H1 (cell line): ENCODE measurements at regions not wholly inside any gene's neighbourhood (a gene's known extent, or its start where the extent isn't known, plus 50 kb on each side); places are given as distances from the start of the nearest gene placed in this dataset.

ENCODE experiments used
- CTCF ChIA-PET: fragments of 300-600 bp; sonication (Branson Sonifier 250); formaldehyde crosslinking; loops from one replicate; lab custom pipeline; 2021; ENCODE audit not compliant: partially characterized antibody; lab: Charles Lee
- POLR2A ChIA-PET: fragments of 300-600 bp; sonication (Branson Sonifier 250); formaldehyde crosslinking; loops from one replicate; lab custom pipeline; 2021; ENCODE audit warnings: inconsistent platforms; ENCODE audit not compliant: partially characterized antibody; lab: Charles Lee
- DNase-seq, 2 experiments: peaks; one replicate each; pipeline versions ENCODE4 v3.0.0 to v3.0.0-alpha.2; 2010 to 2022; ENCODE audit warnings: low spot score in 2 of 2, low read depth in 1 of 2, mixed read lengths in 1 of 2
- FAIRE-seq: peaks from 2 replicates; lab custom pipeline; 2011; peaks lifted over from hg19 to GRCh38; lab: Jason Lieb, UNC
- H2AFZ ChIP-seq: 2 replicates; pipeline ENCODE4 v1.8.1; 2012; ENCODE audit warnings: low read length, inconsistent platforms
- H2AK5ac ChIP-seq: 2 replicates; pipeline ENCODE4 v1.6.1; 2013; ENCODE audit warnings: low read depth, low read length
- H2BK120ac ChIP-seq: replicated peaks from 2 replicates; pipeline ENCODE3; 2013; ENCODE audit warnings: low read depth, low read length, inconsistent platforms
- H2BK12ac ChIP-seq: 2 replicates; pipeline ENCODE4 v1.6.1; 2013; ENCODE audit warnings: low read depth, low read length
- H2BK15ac ChIP-seq: 2 replicates; pipeline ENCODE4 v1.6.1; 2013; ENCODE audit warnings: low read length
- H2BK20ac ChIP-seq: 2 replicates; pipeline ENCODE4 v1.6.1; 2013; ENCODE audit warnings: low read length
- H2BK5ac ChIP-seq: 2 replicates; pipeline ENCODE4 v1.6.1; 2013; ENCODE audit warnings: low read depth, low read length
- H3K14ac ChIP-seq: 2 replicates; pipeline ENCODE4 v1.6.1; 2013; ENCODE audit warnings: inconsistent platforms; ENCODE audit not compliant: insufficient read length
- H3K18ac ChIP-seq: 2 replicates; pipeline ENCODE4 v1.6.1; 2013; ENCODE audit warnings: low read length; ENCODE audit errors: extremely low read depth
- H3K23ac ChIP-seq: 2 replicates; pipeline ENCODE4 v1.6.1; 2013; ENCODE audit warnings: inconsistent platforms; ENCODE audit not compliant: insufficient read length
- H3K23me2 ChIP-seq: 2 replicates; pipeline ENCODE4 v1.6.1; 2013; ENCODE audit warnings: low read depth, low read length
- H3K27ac ChIP-seq: 2 replicates; pipeline ENCODE4 v1.6.1; 2011; ENCODE audit warnings: low read depth, low read length, inconsistent platforms
- H3K27me3 ChIP-seq, 4 experiments: replicated peaks in 1 of 4; 1 replicate in 1 of 4; 2 replicates in 3 of 4; pipeline versions ENCODE4 v1.6.1 to v1.8.1; 2011 to 2013; ENCODE audit warnings: low read length in 3 of 4, mild to moderate bottlenecking in 3 of 4, inconsistent platforms in 2 of 4, mixed read lengths in 2 of 4, moderate library complexity in 1 of 4; ENCODE audit not compliant: control insufficient read depth in 3 of 4, insufficient read depth in 3 of 4; ENCODE audit errors: extremely low read depth in 1 of 4
- H3K36me3 ChIP-seq, 4 experiments: 2 replicates each; pipeline versions ENCODE4 v1.6.1 to v1.8.1; 2011 to 2013; ENCODE audit warnings: mild to moderate bottlenecking in 4 of 4, low read length in 3 of 4, moderate library complexity in 2 of 4, control low read depth in 1 of 4, inconsistent platforms in 1 of 4; ENCODE audit not compliant: insufficient read depth in 4 of 4, control insufficient read depth in 2 of 4
- H3K4ac ChIP-seq: replicated peaks from 2 replicates; pipeline ENCODE3; 2013; ENCODE audit warnings: low read length, low read depth, mixed read lengths, inconsistent platforms; ENCODE audit not compliant: insufficient read length
- H3K4me1 ChIP-seq, 4 experiments: replicated peaks in 1 of 4; 1 replicate in 1 of 4; 2 replicates in 3 of 4; pipeline versions ENCODE4 v1.6.1 to v1.8.1; 2011 to 2013; ENCODE audit warnings: low read length in 3 of 4, inconsistent platforms in 2 of 4, mixed read lengths in 1 of 4; ENCODE audit not compliant: insufficient read depth in 4 of 4, control insufficient read depth in 3 of 4
- H3K4me2 ChIP-seq, 2 experiments: 2 replicates each; pipeline versions ENCODE4 v1.6.1 to v1.8.1; 2011 to 2013; ENCODE audit warnings: low read depth in 2 of 2, low read length in 2 of 2, control low read depth in 1 of 2, inconsistent platforms in 1 of 2, mild to moderate bottlenecking in 1 of 2; ENCODE audit not compliant: insufficient read depth in 1 of 2
- H3K4me3 ChIP-seq, 4 experiments: fragments of 200-600, 300-600 bp in 1 of 4; sonication (generic), shearing (Covaris generic), sonication (Bioruptor Twin) in 1 of 4; 2 replicates each; pipeline versions ENCODE4 v1.5.1 to v1.8.1; 2011 to 2016; ENCODE audit warnings: low read length in 4 of 4, low read depth in 3 of 4, control low read depth in 2 of 4, inconsistent platforms in 2 of 4, mild to moderate bottlenecking in 2 of 4, mixed read lengths in 1 of 4, moderate library complexity in 1 of 4; ENCODE audit not compliant: insufficient read depth in 2 of 4; ENCODE audit errors: extremely low read depth in 1 of 4
- H3K56ac ChIP-seq: replicated peaks from 2 replicates; pipeline ENCODE3; 2013; ENCODE audit warnings: low read depth, mild to moderate bottlenecking, mixed read lengths, low read length, inconsistent platforms; ENCODE audit not compliant: insufficient read length
- H3K79me1 ChIP-seq: 2 replicates; pipeline ENCODE4 v1.6.1; 2013; ENCODE audit warnings: low read depth, low read length, control low read depth
- H3K79me2 ChIP-seq, 2 experiments: 2 replicates each; pipeline versions ENCODE4 v1.6.1 to v1.8.1; 2012 to 2013; ENCODE audit warnings: low read length in 2 of 2, mild to moderate bottlenecking in 2 of 2, inconsistent platforms in 1 of 2; ENCODE audit not compliant: insufficient read depth in 2 of 2, control insufficient read depth in 1 of 2
- H3K9ac ChIP-seq, 4 experiments: replicated peaks in 1 of 4; 1 replicate in 1 of 4; 2 replicates in 3 of 4; pipeline versions ENCODE4 v1.6.1 to v1.8.1; 2011 to 2013; ENCODE audit warnings: low read depth in 3 of 4, low read length in 3 of 4, control low read depth in 2 of 4, mild to moderate bottlenecking in 2 of 4, moderate library complexity in 2 of 4, inconsistent platforms in 1 of 4; ENCODE audit errors: extremely low read depth in 1 of 4
- H3K9me3 ChIP-seq, 2 experiments: 2 replicates each; pipeline versions ENCODE4 v1.6.1 to v1.8.1; 2012 to 2013; ENCODE audit warnings: mild to moderate bottlenecking in 2 of 2, moderate library complexity in 2 of 2, control low read depth in 1 of 2, inconsistent platforms in 1 of 2, low read depth in 1 of 2, low read length in 1 of 2, mixed read lengths in 1 of 2; ENCODE audit not compliant: insufficient read depth in 2 of 2
- H4K20me1 ChIP-seq, 2 experiments: replicated peaks in 1 of 2; 2 replicates each; pipeline versions ENCODE3 to v1.8.1; 2011 to 2013; ENCODE audit warnings: inconsistent platforms in 2 of 2, low read length in 2 of 2, mild to moderate bottlenecking in 1 of 2; ENCODE audit not compliant: insufficient read depth in 2 of 2, control insufficient read depth in 1 of 2
- H4K5ac ChIP-seq: 2 replicates; pipeline ENCODE4 v1.6.1; 2013; ENCODE audit warnings: low read length, low read depth, mixed read lengths, inconsistent platforms; ENCODE audit not compliant: insufficient read length
- H4K8ac ChIP-seq: 2 replicates; pipeline ENCODE4 v1.8.0; 2013; ENCODE audit warnings: mild to moderate bottlenecking, moderate library complexity, low read length, inconsistent platforms; ENCODE audit not compliant: insufficient read depth; ENCODE audit errors: extremely low read depth
- H4K91ac ChIP-seq: replicated peaks from 2 replicates; pipeline ENCODE3; 2013; ENCODE audit warnings: low read length, mixed read lengths, inconsistent platforms; ENCODE audit not compliant: insufficient read length
- CHD1 ChIP-seq: IDR thresholded peaks from 2 replicates; pipeline ENCODE4 v1.6.1; 2012; ENCODE audit warnings: low read depth, low read length, improper control_type of control experiment
- GTF2F1 ChIP-seq: IDR thresholded peaks from 2 replicates; pipeline ENCODE4 v1.6.1; 2012; ENCODE audit warnings: low read depth, low read length, improper control_type of control experiment, borderline replicate concordance
- MAX ChIP-seq: IDR thresholded peaks from 2 replicates; pipeline ENCODE4 v1.6.1; 2012; ENCODE audit warnings: inconsistent platforms
- RFX5 ChIP-seq: IDR thresholded peaks from 2 replicates; pipeline ENCODE4 v1.6.1; 2011; ENCODE audit warnings: low read depth, low read length, improper control_type of control experiment, borderline replicate concordance
- SP4 ChIP-seq: IDR thresholded peaks from 2 replicates; pipeline ENCODE4 v1.6.1; 2012; ENCODE audit warnings: low read length, inconsistent platforms
- WGBS, 2 experiments: shearing (Covaris generic) in 1 of 2; methylation state at CpG; one replicate each; pipeline versions ENCODE4 v1.1.6 to v1.1.7; 2013 to 2015; ENCODE audit warnings: low lambda C conversion rate in 2 of 2, mixed read lengths in 2 of 2, inconsistent platforms in 1 of 2, low coverage in 1 of 2, missing lambda C conversion rate in 1 of 2; ENCODE audit not compliant: insufficient replicate concordance in 2 of 2, insufficient coverage in 1 of 2, insufficient read length in 1 of 2; ENCODE audit errors: extremely low coverage in 1 of 2, missing lambda C conversion rate in 1 of 2; 5-methylcytosine and 5-hydroxymethylcytosine counted together

- Histone ChIP-seq H3K4ac (no peak overlapping the region), H3K27ac (no peak overlapping the region), H2BK5ac (no peak overlapping the region), H3K18ac (no peak overlapping the region), H3K79me2 (no peaks in the 10 kb centered on the region), H3K4me1 (peaks cover 0 to 4% (median under 1%) of the 10 kb centered on the region in 4 experiments; a peak in 2 of 7 replicates), H3K4me3 (no peak overlapping the region), H3K9ac (no peak overlapping the region), H4K5ac (no peak overlapping the region), H3K23me2 (no peaks in the 10 kb centered on the region), H3K79me1 (no peaks in the 10 kb centered on the region), H3K14ac (no peak overlapping the region), H2BK15ac (no peak overlapping the region), H2BK20ac (no peak overlapping the region), H3K27me3 (no peaks in the 10 kb centered on the region), H2BK120ac (no peak overlapping the region), H3K4me2 (no peak overlapping the region), H4K91ac (no peak overlapping the region), H4K8ac (no peak overlapping the region), H2BK12ac (no peak overlapping the region), H3K56ac (no peak overlapping the region), H2AK5ac (no peak overlapping the region), H4K20me1 (no peaks in the 10 kb centered on the region), H2AFZ (no peak overlapping the region), H3K36me3 (no peaks in the 10 kb centered on the region), H3K23ac (no peak overlapping the region), H3K9me3 (0 out of 4 replicates have a peak, but pooled peaks cover 0 to 4% of the 10 kb centered on the region in 2 experiments)
- POLR2A ChIA-PET = interaction anchor here (0.5 kb wide), 1 partner anchor 167 kb away, joined by 4 read pairs; no protein-coding TSS in a partner anchor
- FAIRE-seq (no peak), DNase-seq (no peak)
- 78% methylated on average over 2 of the region's 2 CpGs; no CpG with 5 or more reads in 1 of the 2 experiments for WGBS, 2 experiments
- TF ChIP-seq MAX (no peak), GTF2F1 (no peak), CHD1 (no peak), RFX5 (no peak), SP4 (no peak)
- CTCF ChIA-PET = interaction anchor here (0.6 kb wide), 1 partner anchor 69 kb away, joined by 3 read pairs; no protein-coding TSS in a partner anchor
Measured at GRCh38 chr3:5638550-5638949, 451.0 kb downstream of the EDEM1 start.
